GM10266 (cell line): ENCODE measurements at regions not wholly inside any gene's neighbourhood (a gene's known extent, or its start where the extent isn't known, plus 50 kb on each side); places are given as distances from the start of the nearest gene placed in this dataset.

Source experiments
- DNase-seq: peaks from one replicate; pipeline ENCODE4 v3.0.0; 2012; ENCODE audit errors: extremely low spot score
- CTCF ChIP-seq: IDR thresholded peaks from 2 replicates; pipeline ENCODE4 v1.5.1; 2012; ENCODE audit warnings: mild to moderate bottlenecking, low read depth; ENCODE audit not compliant: control insufficient read depth, insufficient read depth; ENCODE audit errors: missing control alignments

GRCh38 chr22:49668402-49668801, 159.3 kb downstream of the BRD1 start:
- no peak for DNase-seq
- no peak for TF ChIP-seq CTCF

GRCh38 chr22:49667236-49667635, 160.4 kb downstream of the BRD1 start:
- no peak for TF ChIP-seq CTCF
- no peak for DNase-seq

- no peak for TF ChIP-seq CTCF
- no peak for DNase-seq
These were observed 161.4 kb downstream of the BRD1 start for GRCh38 chr22:49666146-49666809.

- DNase-seq, result no peak
- no peak for TF ChIP-seq CTCF
These were observed 162.8 kb downstream of the BRD1 start for GRCh38 chr22:49664891-49665290.

- TF ChIP-seq CTCF, result no peak
- DNase-seq, result no peak
These were observed 163.2 kb downstream of the BRD1 start for GRCh38 chr22:49664371-49664881.

GRCh38 chr22:49663823-49664222, 163.8 kb downstream of the BRD1 start:
- DNase-seq, result no peak
- TF ChIP-seq CTCF, result no peak

- no peak for DNase-seq
- TF ChIP-seq CTCF, result no peak
These were observed 164.4 kb downstream of the BRD1 start for GRCh38 chr22:49663311-49663711.
